ENCODE measurements at regions not wholly inside any gene's neighbourhood (a gene's known extent, or its start where the extent isn't known, plus 50 kb on each side); places are given as distances from the start of the nearest gene placed in this dataset.

- TF ChIP-seq POLR2A (IDR thresholded peaks at IDR 0.05) (no peak), EP300 (IDR thresholded peaks at IDR 0.05) (no peak), CTCF (IDR thresholded peaks at IDR 0.05) (no peak)
Observed at GRCh38 chr2:164213916-164214315, 407.4 kb downstream of the GRB14 start.
